RCC 7860 (cell line): ENCODE measurements at regions not wholly inside any gene's neighbourhood (a gene's known extent, or its start where the extent isn't known, plus 50 kb on each side); places are given as distances from the start of the nearest gene placed in this dataset.
A peak's percentile ranks its signal among the peaks of the same experiment; 100 is the strongest.

Experiments used
- DNase-seq: peaks from one replicate; pipeline ENCODE4 v3.0.0-alpha.2; 2015; ENCODE audit warnings: low spot score
- FAIRE-seq: peaks from 2 replicates; lab custom pipeline; 2012; peaks lifted over from hg19 to GRCh38; lab: Jason Lieb, UNC

DNA sequence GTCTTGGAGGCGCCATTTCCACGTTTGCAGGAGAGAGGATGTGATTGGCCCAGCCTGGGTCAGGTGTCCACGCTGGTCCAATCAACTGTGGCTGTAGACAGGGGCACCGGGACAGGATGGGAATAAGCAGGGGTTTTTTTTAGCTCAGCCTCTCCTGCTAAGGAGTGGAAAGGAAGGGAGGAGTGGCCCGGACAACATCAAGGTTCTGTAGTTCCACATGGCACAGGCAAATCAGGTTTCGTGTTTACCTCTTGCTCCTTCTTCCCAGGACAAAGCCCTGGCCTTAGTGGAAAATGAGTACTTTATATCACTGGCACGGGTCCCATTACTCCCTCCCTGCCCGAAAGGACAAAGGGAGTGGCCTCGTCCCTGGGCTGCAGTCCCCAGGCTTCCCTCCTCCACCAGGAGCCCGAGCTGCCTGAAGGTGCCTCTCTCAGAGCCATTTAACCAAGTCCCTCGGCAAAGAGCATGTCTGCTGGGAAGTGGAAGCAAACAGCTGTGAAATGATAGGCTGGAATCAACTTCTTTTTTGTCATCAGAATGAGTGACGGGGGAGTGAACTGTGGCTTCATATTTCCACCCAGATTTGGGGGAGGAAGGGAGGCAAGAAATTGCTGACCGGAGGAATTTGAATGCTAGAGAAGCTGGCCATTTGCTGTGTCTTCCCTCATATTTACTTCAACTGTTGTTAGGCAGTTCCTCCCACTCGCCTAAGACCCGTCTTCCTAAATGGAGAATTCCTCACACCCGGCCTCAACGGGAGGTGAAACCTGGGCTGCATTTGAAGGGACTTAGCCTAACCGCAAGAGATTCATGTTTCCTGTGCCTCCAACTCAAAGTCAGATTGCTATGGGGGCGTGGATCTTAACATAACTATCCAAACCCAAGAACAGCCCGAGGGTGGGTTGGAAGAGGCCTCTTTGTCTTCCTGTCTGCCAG, 84.9 kb upstream of the SLC44A3 start:
- peak; percentile 81 for DNase-seq

DNA sequence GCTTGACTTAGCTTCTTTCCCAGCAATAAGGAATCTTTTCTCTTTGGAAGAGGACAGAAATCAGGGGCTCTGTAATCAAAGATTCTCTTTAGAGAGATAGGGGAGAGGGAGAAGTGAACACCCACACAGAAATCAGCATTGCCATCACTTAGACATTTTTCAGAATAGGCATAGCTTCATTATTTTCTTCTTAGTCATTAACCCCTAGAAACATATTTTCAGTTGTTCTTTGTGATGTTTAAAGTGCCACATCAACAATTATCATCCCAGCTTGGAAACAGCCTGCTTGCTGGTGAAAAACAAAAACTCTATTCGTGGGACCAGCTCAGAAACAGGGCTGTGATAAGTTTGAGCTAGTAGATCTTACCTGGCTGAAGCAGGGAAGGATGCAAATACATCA, 88.3 kb upstream of the SLC44A3 start:
- no peak for FAIRE-seq
- DNase-seq, result no peak

More for the DNA sequence above, 84.9 kb upstream of the SLC44A3 start:
- FAIRE-seq, result peak; percentile 84

DNA sequence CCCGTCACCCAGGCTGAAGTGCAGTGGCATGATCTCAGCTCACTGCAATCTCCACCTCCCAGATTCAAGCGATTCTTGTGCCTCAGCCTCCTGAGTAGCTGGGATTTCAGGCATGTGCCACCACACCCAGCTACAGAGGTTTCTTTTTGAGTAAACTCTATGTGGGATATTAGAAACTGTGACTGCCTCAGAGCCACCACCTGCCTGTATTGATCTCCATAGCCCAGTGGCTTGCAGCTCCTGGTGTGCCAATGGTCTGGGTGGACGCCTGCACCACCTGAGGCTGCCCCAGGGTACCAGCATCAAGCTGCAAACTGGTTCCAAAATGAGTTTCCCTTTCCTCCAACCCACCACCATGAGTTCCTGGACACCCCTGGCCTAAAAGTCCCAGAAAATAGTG, 89.7 kb upstream of the SLC44A3 start:
- DNase-seq, result no peak
- no peak for FAIRE-seq

DNA sequence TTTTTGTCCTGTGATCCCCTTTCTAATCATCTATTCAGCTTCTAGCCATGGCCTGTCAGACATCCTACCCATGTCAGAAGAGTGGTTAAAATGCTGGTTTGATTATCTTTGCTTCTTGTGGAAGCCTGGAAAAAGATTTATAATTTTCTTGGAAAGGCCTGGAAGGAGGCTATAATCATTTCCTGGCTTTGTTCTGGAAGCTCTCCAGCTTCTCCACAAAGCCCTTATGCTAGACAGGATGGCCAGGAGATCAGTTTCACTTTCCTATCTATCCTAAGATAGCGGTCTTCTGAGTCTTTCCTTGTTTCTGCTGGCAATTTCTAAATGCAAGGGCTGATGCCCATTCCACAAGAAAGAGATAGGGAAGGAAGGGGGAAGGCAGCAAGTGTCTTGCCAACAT, 90.9 kb upstream of the SLC44A3 start:
- FAIRE-seq, result peak; percentile 85
- DNase-seq, result peak; percentile 69

DNA sequence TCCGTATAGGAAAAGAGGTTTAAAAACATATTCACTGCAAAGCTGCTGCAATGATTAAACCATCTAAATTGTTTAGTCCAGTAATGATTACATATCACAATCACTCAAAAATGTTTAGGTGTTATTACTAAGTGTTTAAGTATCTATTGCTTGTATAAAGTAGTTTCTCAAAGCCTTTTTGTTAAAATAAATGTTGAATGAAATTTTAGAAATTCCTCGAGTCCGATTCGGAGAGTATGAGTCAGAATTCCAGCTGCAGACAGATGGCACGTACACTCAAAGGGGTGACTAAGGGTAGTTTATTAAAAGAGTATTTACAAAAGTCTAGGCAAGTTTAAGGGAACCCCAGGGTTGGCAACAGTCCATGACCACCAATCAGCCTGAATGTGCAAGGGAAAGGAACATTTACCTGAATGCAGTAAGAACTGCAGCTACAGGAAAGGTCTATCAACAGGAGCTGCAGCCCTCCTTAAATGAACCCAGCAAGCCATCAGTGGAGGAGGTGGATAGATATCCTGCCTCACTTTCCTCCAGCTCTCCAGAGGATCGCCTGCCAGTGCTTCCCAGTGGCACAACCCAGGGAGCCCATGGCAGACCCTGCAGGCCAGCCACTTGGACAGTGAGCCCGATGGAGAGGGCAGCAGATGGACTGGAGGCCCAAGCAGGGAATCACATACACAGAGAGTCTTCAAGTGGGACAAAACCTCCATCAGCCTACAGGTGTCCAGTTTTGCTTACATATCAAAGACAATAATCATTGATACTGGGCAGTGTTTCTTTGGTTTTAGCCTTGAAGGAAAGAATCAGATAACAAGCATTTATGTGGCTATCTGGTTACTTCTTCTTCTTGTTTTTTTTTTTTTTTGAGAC, 92.1 kb upstream of the SLC44A3 start:
- DNase-seq (peak; percentile 97), FAIRE-seq (peak; percentile 99)

DNA sequence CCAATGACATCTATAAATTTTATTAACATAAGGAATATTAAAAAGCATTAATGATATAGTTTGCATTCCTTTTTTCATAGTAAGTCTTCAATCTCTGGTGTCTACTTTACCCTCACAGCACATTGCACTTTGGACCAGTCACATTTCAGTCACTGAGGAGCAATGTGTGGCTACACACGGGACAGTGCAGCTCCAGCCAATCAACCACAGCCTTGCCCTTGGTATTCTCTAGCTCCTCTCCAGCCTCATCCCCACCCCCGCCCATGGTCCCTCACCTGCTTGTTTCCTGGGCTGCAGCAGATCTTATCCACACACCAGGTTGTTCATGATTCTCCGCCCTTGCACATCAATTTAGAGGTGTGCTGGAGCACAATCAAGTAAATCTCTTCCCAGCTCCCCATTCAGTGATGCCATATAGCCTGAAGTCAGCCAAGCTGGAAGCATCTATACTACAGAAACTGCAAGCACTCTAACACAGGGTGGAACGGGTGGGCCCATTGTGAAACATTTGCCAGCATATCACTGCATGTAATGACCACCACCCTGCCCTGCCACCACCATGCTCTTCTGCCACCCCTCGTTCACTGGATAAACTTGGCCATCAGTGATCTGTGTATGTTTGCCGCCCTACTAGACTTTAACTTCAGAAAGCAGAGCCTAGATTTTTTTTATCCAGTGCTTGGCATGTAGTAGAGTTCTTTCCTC, 93.0 kb upstream of the SLC44A3 start:
- FAIRE-seq, result peak; percentile 34

DNA sequence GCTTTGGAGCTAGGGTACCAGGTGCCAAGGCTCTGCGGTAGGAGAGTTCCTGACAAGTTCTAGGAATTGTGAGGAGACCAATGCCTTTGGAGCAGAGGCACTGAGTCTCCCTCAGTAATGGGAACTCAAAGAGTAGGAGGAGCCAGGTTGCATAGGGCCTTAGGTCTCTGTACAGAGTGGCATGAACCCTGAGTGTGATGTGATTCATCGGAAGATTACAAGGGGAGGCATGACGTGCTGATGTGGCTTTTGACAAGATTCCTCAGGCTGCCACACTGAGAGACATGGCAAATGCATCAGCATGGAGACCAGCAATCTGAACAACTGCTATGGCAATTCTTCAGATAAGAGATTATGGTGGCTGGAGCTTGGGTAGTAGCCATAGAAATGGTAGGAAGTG, 94.6 kb upstream of the SLC44A3 start:
- FAIRE-seq, result peak; percentile 94
- peak; percentile 97 for DNase-seq

More for the DNA sequence above, 93.0 kb upstream of the SLC44A3 start:
- DNase-seq, result peak; percentile 39

DNA sequence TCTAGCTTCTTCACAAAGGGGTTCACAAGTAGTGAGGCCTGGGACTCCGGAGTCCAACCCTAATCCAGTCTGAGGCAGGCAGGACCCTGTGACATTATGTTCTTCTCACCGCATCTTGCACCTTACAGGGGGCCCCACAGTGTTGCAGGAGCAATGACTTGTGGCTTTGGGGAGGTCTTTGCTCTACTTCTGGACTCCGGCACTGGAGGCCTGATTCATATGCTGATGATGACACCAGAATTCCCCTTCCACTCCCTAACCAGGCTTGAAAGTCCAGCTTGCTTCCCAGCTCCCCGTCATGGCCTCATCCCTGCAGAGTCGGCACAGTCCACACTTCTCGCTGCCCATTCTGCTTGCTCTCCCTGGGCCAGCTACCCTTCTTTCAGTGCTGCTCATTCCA, 96.3 kb upstream of the SLC44A3 start:
- peak; percentile 32 for FAIRE-seq
- peak; percentile 81 for DNase-seq

DNA sequence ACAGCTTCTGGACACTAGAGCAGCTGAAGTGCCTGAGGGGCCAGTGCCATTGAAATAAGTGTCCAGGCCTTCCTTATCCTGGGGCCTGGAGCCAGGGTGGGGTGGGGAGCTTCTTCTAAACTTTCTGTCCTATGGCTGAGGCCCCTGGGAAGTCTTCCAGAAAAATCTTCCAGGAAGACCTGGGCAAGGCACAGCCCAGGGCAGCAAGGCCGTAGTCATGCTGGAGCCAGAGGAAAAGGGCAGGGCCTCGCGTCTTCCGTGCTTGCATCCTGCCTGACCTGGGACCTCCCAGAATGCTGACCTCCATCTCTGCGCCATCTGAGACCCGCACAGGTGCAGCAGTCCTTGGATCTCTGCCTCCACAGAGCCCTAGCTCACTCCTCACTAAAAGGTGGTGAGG, 96.7 kb upstream of the SLC44A3 start:
- no peak for DNase-seq
- FAIRE-seq, result no peak

DNA sequence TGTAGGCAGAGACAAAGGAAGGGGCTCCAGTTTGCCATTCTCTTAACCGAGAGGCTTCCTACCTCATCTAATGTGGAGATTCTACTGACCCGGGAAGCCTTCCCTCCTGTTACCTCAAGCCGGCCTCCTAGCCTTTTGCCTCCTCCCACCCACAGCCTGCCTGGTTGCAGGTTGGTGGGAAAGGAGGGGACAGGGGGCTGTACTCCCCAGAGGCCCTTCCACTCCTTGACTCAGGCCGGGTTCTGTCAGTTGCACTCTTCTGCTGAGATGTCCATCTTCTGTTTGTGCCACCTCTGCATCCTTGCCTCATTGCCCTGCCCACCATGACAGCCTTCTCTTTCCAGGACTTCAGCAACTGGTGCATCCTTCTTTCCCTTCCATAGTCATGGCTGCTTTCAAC, 98.0 kb upstream of the SLC44A3 start:
- no peak for DNase-seq
- no peak for FAIRE-seq

DNA sequence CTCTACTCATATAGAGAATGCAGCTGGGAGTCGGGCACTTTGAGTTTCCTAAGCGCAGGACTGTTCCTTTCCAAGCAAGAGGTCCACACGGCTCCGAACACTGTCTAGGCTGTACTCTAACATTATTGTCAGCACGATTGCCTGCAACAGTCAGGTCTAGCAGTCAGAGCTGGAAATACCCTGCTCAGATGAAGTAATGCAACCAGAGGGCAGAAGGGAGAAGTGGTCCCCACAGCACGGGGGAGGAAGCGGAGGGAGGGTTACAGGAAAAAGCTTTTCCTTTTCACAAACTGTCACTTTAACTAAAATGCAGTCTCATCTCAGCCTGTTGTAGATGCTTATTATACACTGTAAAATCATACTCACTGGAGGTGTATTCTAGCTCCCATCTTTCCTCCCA, 98.9 kb upstream of the SLC44A3 start:
- FAIRE-seq (no peak), DNase-seq (no peak)

DNA sequence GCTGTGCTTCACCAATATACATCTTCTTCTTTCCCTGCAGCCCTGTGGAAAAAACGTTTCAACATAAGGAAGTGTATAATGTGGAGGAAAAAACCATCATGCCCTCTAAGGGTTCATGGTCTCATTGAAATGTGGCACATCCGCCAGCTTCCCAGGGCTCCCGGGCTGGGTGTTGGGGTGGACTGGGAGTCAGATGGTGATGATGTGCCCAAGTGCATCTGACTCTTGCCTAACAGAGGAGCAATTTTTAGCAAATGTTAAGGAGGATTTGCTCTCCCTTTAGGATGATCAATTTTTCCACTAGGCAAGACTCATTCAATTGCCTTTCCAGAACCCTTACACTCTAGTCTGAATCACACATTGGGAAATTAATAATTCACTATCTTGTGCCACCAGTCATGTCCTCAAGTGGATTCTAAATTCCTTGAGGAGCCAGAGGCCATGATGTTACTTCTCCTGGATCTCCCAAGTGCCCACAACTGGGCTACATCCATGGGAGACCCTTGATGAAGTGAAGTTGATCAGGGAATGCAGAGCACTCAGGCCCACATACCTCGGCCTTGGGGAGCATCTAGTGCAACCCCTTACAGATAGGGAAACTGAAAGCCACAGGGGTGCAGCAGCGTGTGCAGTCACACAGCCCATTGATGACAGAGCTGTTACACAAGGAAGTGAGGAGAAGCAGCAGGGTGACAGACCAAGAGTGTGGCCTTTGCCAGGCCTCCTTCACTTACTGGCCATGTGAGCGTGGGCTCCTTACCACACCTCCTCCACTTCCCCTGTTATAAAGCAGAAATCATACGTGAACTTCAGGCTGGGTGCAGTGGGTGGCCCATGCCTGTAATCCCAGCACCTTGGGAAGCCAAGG, 100.0 kb upstream of the SLC44A3 start:
- DNase-seq, result peak; percentile 79
- peak; percentile 79 for FAIRE-seq

DNA sequence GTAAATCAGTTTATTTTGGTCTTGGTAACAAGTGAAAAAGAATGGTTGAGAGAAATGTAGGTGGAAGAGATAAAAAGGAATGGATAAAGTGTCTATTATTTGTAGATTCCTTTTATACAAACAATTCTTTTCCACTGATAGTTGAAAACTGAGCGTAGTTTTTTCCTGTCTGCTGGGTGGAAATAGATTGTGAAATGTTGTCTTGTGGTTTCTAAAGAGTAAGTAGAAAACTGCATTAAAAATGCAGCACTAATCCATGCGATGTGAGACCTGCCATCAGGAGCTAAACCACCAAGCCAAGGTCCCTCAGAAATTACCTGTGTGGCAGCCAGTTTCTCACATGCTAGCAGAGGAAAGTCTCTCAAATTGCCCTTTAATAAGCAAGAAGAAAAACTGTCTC, 103.2 kb upstream of the SLC44A3 start:
- no peak for FAIRE-seq
- no peak for DNase-seq

DNA sequence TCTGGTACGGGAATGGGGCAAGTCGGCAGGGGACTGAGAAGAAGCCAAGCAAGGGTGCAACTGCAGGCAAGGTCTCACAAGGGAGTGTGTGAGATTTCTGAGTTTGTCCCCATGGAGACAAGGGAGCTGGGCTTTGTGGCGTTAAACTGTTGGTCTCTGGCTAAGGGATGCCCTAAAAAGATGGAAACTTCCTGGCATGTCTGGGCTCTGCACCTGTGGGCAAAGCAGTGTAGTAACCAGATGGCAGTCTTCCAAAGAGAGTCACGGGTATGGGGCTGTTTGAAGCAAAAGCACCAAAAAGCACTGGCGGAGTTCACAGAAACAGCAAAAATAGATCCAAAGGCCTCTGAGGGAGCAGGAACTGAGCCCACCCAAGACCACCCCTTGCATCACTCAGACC, 104.8 kb upstream of the SLC44A3 start:
- FAIRE-seq, result no peak

DNA sequence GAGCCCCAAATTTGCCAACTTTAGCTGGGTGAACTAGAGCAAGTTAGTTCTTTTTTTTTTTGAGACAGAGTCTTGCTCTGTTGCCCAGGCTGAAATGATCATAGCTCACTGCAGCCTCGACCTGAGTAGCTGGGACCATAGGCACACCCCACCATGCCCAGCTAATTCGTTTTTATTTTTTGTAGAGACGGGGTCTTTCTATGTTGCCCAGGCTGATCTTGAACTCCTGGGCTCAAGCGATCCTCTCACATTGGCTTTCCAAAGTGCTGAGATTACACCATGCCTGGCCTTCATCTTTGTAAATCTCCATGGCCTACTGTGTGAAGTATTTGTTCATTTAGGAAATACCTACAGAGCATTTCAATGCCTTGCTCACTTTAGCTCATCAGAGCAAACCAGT, 105.6 kb upstream of the SLC44A3 start:
- no peak for FAIRE-seq
- no peak for DNase-seq

More for the DNA sequence above, 104.8 kb upstream of the SLC44A3 start:
- DNase-seq, result no peak

DNA sequence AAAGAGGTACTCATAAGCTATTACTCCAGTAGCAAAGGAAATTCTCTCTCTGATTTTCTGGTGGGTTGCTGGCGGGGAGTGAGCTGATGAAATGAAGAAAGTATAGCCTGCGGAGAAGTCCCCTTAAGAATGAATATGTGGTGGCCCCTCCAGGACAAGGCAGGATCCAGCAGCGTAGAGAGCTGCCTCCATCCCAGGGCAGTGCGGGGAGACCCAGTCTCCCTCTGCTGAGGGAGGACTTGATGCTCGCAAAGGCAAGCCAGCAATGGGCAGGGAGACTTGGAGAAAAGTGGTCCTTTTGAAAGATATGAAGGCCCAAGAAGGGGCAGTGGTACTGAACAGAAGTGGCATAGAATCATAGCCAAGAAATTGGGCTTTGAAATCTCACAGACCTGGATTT, 106.0 kb upstream of the SLC44A3 start:
- FAIRE-seq (no peak), DNase-seq (no peak)

DNA sequence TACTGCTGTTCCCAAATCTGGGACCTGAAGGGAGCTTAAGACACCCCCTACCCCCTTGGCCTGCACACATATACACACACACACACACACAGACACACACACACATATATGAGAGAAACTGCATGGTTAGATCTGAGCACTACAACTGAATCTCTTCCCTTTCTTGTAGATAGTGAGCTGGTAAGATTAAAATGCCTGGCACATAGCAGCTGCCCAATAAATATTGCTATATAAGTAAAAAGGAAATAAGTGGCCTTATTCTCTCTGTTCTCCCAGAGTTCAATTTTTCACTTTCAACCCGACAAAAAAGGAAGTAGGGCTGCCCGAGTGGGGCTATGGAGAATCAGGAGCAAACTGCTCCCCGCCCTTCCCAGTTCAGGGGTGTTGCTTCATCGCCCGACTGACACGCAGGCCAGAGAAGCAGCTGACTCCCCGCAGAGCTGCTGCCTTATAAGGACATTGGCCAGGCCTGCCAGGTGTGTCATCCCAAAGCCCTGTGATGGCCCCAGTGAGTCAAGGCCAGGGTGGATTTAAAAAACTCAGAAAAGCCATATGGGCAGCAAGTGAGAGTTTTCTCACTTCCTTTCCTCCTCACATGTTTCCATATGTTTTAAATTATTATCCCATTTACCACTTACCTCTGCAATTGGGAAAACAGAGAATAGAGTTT, 106.5 kb upstream of the SLC44A3 start:
- FAIRE-seq (peak; percentile 91), DNase-seq (peak; percentile 96)

DNA sequence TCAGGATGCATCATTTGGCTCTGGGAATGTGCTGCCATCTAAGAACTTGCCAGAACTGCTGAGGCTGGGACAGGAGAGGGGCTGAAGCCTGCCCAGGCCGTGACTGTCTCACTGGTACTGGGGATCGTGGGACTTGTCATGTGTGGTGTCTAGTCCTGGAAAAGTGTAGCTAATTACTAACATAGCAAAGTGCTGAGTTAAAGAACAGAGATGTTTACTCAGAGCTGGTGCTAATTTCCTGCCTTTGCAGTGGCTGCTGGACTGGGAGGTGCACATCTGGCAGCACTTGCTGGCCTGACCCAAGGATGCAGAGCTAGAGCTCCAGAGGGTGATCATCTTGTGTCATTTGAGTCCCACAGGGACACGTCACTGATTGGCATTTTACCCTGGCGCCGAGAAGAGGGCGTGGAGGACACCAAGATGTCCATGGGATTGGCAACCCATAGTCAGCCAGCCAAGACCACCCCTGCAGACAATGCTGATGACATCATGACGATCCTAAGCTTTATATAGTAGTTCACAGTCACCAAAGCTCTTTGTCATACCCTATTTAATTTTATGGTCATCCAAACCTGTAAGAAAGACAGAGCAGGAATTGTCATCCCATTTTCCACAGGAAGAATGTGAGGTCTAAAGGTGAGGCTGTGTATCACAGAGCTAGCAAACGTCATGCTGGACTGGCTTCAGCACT, 110.1 kb upstream of the SLC44A3 start:
- DNase-seq, result peak; percentile 97
- peak; percentile 16 for FAIRE-seq

DNA sequence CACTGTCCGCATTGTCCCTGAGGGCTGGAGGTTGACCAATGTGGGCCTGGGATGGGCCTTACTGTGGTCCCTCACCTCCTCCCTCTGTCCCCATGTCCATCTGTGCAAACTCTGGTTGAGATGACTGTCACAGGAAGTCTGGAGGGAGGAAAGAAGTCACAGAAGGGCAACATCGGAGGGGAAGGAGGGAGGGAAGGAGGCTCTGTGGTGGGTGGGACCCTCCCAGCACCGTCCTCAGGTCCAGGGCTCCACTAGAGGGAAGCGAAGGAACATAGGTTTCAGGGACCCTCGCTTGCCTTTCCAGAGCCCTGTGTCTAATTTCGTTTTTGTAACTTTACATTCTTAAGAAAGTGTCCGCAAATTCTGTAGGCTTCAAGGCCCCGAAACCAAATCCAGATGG, 111.3 kb upstream of the SLC44A3 start:
- FAIRE-seq (no peak), DNase-seq (no peak)
